Transverse colon (tissue), 4 donors: ENCODE measurements at regions not wholly inside any gene's neighbourhood (a gene's known extent, or its start where the extent isn't known, plus 50 kb on each side); places are given as distances from the start of the nearest gene placed in this dataset.

ENCODE experiments used
- CTCF ChIP-seq, 5 experiments: fragments of 200-600 bp in 3 of 5; fragments of 450-650 bp in 2 of 5; sonication (generic) in 3 of 5; IDR thresholded peaks; 1 replicate in 2 of 5; 2 replicates in 3 of 5; pipeline ENCODE4 v1.5.1; 2016 to 2017; ENCODE audit warnings: antibody characterized with exemption in 5 of 5, inconsistent platforms in 3 of 5, mild to moderate bottlenecking in 2 of 5, moderate library complexity in 1 of 5
- EP300 ChIP-seq: sonication (generic); formaldehyde crosslinking; IDR thresholded peaks from one replicate; pipeline ENCODE4 v1.6.1; 2017; ENCODE audit warnings: antibody characterized with exemption, low read depth
- POLR2A ChIP-seq: fragments of 450-650 bp; IDR thresholded peaks from one replicate; pipeline ENCODE4 v1.6.1; 2016; ENCODE audit warnings: antibody characterized with exemption, mild to moderate bottlenecking, moderate library complexity
- POLR2AphosphoS5 ChIP-seq, 3 donors: sonication (generic); formaldehyde crosslinking; IDR thresholded peaks; one replicate each; pipeline ENCODE4 v1.6.1; 2016; ENCODE audit warnings: antibody characterized with exemption in 3 of 3

GRCh38 chr18:66990909-66991308 lies 387.0 kb upstream of the CDH19 start:
- TF ChIP-seq CTCF (IDR thresholded peaks at IDR 0.05) (no peak), POLR2A (no peak), POLR2AphosphoS5 (IDR thresholded peaks at IDR 0.05) (no peak), EP300 (no peak)
